Coronary artery (tissue), 2 donors: ENCODE measurements at regions not wholly inside any gene's neighbourhood (a gene's known extent, or its start where the extent isn't known, plus 50 kb on each side); places are given as distances from the start of the nearest gene placed in this dataset.

Experiments
- DNase-seq: peaks from one replicate; pipeline ENCODE4 v3.0.0-alpha.2; 2017; ENCODE audit warnings: low spot score
- H3K27ac ChIP-seq, 2 donors: fragments of 200-600 bp; sonication (generic); one replicate each; pipeline ENCODE4 v1.5.1; 2016 to 2019
- H3K4me3 ChIP-seq: fragments of 200-600 bp; sonication (generic); 2 replicates; pipeline ENCODE4 v1.5.1; 2016; ENCODE audit warnings: mild to moderate bottlenecking, moderate library complexity
- TF ChIP-seq, protein P1 (sequence below): fragments of 200-600 bp; sonication (generic); IDR thresholded peaks from one replicate; pipeline ENCODE4 v1.5.1; 2019; ENCODE audit warnings: antibody characterized with exemption

DNA sequence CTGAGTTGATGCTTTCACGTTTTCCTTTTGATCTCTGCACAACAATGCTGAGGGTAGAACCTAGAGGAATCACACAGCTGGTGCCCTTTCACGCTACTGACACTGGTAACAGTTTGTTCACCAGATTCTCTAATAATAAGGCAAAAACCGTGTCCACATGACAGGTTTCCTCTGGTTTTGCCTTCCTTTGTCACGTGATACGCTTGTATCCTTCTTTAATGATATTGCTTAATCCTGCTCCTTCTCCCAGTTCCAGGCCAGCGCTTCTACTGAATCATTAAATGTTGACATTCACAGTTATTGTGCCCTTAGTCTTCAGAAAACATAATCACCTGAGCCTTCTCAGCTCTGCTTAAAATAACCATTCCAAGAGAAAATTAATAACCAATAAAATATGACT lies 978.2 kb upstream of the NCAM2 start:
- no peak overlapping the region for H3K27ac ChIP-seq
- TF ChIP-seq, protein P1, sequence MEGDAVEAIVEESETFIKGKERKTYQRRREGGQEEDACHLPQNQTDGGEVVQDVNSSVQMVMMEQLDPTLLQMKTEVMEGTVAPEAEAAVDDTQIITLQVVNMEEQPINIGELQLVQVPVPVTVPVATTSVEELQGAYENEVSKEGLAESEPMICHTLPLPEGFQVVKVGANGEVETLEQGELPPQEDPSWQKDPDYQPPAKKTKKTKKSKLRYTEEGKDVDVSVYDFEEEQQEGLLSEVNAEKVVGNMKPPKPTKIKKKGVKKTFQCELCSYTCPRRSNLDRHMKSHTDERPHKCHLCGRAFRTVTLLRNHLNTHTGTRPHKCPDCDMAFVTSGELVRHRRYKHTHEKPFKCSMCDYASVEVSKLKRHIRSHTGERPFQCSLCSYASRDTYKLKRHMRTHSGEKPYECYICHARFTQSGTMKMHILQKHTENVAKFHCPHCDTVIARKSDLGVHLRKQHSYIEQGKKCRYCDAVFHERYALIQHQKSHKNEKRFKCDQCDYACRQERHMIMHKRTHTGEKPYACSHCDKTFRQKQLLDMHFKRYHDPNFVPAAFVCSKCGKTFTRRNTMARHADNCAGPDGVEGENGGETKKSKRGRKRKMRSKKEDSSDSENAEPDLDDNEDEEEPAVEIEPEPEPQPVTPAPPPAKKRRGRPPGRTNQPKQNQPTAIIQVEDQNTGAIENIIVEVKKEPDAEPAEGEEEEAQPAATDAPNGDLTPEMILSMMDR, result no peak
- H3K4me3 ChIP-seq, result no peak overlapping the region
- no peak for DNase-seq

- Histone ChIP-seq H3K4me3 (no peak overlapping the region), H3K27ac (no peak overlapping the region)
- TF ChIP-seq, protein P1, result no peak
- no peak for DNase-seq
These were observed 975.0 kb upstream of the NCAM2 start for GRCh38 chr21:20023193-20023592.

- Histone ChIP-seq H3K4me3 (no peak overlapping the region), H3K27ac (no peak overlapping the region)
- TF ChIP-seq, protein P1, result no peak
- no peak for DNase-seq
These were observed 973.5 kb upstream of the NCAM2 start for GRCh38 chr21:20024741-20025140.

GRCh38 chr21:20026543-20026942 lies 971.7 kb upstream of the NCAM2 start:
- DNase-seq, result no peak
- Histone ChIP-seq H3K4me3 (no peak overlapping the region), H3K27ac (no peak overlapping the region)
- TF ChIP-seq, protein P1, result no peak

GRCh38 chr21:20030390-20030789 lies 967.8 kb upstream of the NCAM2 start:
- no peak overlapping the region for H3K4me3 ChIP-seq
- TF ChIP-seq, protein P1, result no peak
- DNase-seq, result no peak
- H3K27ac ChIP-seq, result no peak overlapping the region

- DNase-seq, result no peak
- H3K4me3 ChIP-seq, result no peak overlapping the region
- H3K27ac ChIP-seq, result no peak overlapping the region
- TF ChIP-seq, protein P1, result no peak
These were observed 966.4 kb upstream of the NCAM2 start for GRCh38 chr21:20031807-20032206.

DNA sequence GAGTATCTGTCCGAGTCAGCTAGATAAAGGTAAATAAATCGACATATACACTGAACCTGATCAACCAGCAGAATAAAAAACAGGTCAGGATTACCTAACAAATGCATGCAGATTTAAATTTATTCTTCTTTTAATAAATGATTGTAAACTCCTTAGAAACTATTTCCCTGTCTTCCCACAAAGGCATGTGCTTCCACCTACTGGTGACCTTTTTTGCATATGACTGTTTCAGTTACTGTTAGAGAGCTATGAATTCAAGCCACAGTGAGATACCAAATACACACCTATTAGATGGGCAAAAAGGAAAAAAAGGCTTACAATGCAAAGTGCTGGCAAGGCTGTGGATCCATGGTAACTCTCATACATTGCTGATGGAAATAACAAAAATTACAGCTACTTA lies 957.4 kb upstream of the NCAM2 start:
- TF ChIP-seq, protein P1, result no peak
- H3K27ac ChIP-seq, result no peak overlapping the region
- no peak overlapping the region for H3K4me3 ChIP-seq
- DNase-seq, result no peak
